PC-3 (cell line): ENCODE measurements at regions not wholly inside any gene's neighbourhood (a gene's known extent, or its start where the extent isn't known, plus 50 kb on each side); places are given as distances from the start of the nearest gene placed in this dataset.

ENCODE experiments used
- ATAC-seq: fragments of 200-7000 bp; cut with Tn5 transposase; 2 replicates; pipeline ENCODE4 v1.9.1; 2020; ENCODE audit warnings: mild to moderate bottlenecking, moderate library complexity
- BruUV-seq: library from RNA; stranded (reverse); fragments of 400-500 nt; replicated peaks from 2 replicates; lab custom pipeline; 2021; lab: Mats Ljungman, UMichigan
- CTCF ChIA-PET: fragments of 300-600 bp; sonication (Branson Sonifier 250); formaldehyde crosslinking; loops from one replicate; lab custom pipeline; 2022; ENCODE audit warnings: antibody characterized with exemption; lab: Charles Lee
- POLR2A ChIA-PET: fragments of 300-600 bp; sonication (Branson Sonifier 250); formaldehyde crosslinking; loops from one replicate; lab custom pipeline; 2022; ENCODE audit warnings: antibody characterized with exemption; ENCODE audit not compliant: unreplicated experiment; lab: Charles Lee
- DNase-seq: peaks from one replicate; pipeline ENCODE4 v3.0.0-alpha.2; 2015
- H2AFZ ChIP-seq: fragments of 300-600 bp; sonication (generic); 2 replicates; pipeline ENCODE4 v1.6.0; 2016; ENCODE audit warnings: antibody characterized with exemption, low read length
- H3F3A ChIP-seq: fragments of 300-600 bp; sonication (generic); one replicate; pipeline ENCODE4 v1.6.0; 2017; ENCODE audit warnings: antibody characterized with exemption, low read length, control low read depth, mild to moderate bottlenecking; ENCODE audit not compliant: unreplicated experiment
- H3K27ac ChIP-seq: fragments of 300-600 bp; sonication (generic); 2 replicates; pipeline ENCODE4 v1.5.1; 2016; ENCODE audit warnings: mild to moderate bottlenecking, low read length
- H3K27me3 ChIP-seq: fragments of 300-600 bp; sonication (generic); 2 replicates; pipeline ENCODE4 v1.6.1; 2016; ENCODE audit warnings: low read length, mixed read lengths
- H3K36me3 ChIP-seq: fragments of 300-600 bp; sonication (generic); 2 replicates; pipeline ENCODE4 v1.6.1; 2016; ENCODE audit warnings: low read depth, mixed run types, low read length, mixed read lengths
- H3K4me1 ChIP-seq: fragments of 300-600 bp; sonication (generic); 2 replicates; pipeline ENCODE4 v1.5.1; 2016; ENCODE audit warnings: low read length; ENCODE audit not compliant: insufficient read depth
- H3K4me2 ChIP-seq: fragments of 300-600 bp; sonication (generic); 2 replicates; pipeline ENCODE4 v1.6.0; 2016; ENCODE audit warnings: low read length
- H3K4me3 ChIP-seq: fragments of 300-600 bp; sonication (generic); 2 replicates; pipeline ENCODE4 v1.5.1; 2016; ENCODE audit warnings: mild to moderate bottlenecking, low read length, mixed read lengths
- H3K79me2 ChIP-seq: fragments of 300-600 bp; sonication (generic); 2 replicates; pipeline ENCODE4 v1.6.1; 2017; ENCODE audit warnings: low read length, mixed read lengths
- H3K9ac ChIP-seq: fragments of 300-600 bp; sonication (generic); 2 replicates; pipeline ENCODE4 v1.6.0; 2016; ENCODE audit warnings: mild to moderate bottlenecking, low read length
- H3K9me2 ChIP-seq: fragments of 300-600 bp; sonication (generic); replicated peaks from 2 replicates; pipeline ENCODE4 v1.6.1; 2016; ENCODE audit warnings: mixed run types, low read length, mixed read lengths
- H3K9me3 ChIP-seq: fragments of 300-600 bp; sonication (generic); 2 replicates; pipeline ENCODE4 v1.6.1; 2016; ENCODE audit warnings: low read length, mixed read lengths
- H4K20me1 ChIP-seq: fragments of 300-600 bp; sonication (generic); 2 replicates; pipeline ENCODE4 v1.6.1; 2016; ENCODE audit warnings: low read length, mixed read lengths
- CTCF ChIP-seq: fragments of 300-600 bp; sonication (generic); conservative IDR thresholded peaks from 2 replicates; pipeline ENCODE4 v1.5.1; 2017; ENCODE audit warnings: antibody characterized with exemption, low read depth, mild to moderate bottlenecking, low read length
- EZH2 ChIP-seq: fragments of 300-600 bp; sonication (generic); IDR thresholded peaks from one replicate; pipeline ENCODE4 v1.6.1; 2017; ENCODE audit warnings: antibody characterized with exemption, mild to moderate bottlenecking, low read length; ENCODE audit not compliant: unreplicated experiment
- EZH2phosphoT487 ChIP-seq: fragments of 300-600 bp; sonication (generic); IDR thresholded peaks from 2 replicates; pipeline ENCODE4 v1.6.1; 2018; ENCODE audit warnings: mild to moderate bottlenecking, antibody characterized with exemption, low read length, borderline replicate concordance
- intact Hi-C: fragments of 100-400 bp; cut with micrococcal nuclease; formaldehyde crosslinking; loops from 2 replicates; pipeline ENCODE4 v1.9.0; 2023

GRCh38 chr2:78455586-78455985, 569.9 kb upstream of the REG3G start:
- Histone ChIP-seq H3K9me3 (0 out of 2 replicates have a peak, but pooled peaks cover 3% of the 10 kb centered on the region), H4K20me1 (no peaks in the 10 kb centered on the region), H3K9ac (no peak overlapping the region), H3K27me3 (no peaks in the 10 kb centered on the region), H3K27ac (no peak overlapping the region), H3F3A (no peaks in the 10 kb centered on the region), H3K4me2 (no peak overlapping the region), H3K4me3 (no peak overlapping the region), H3K36me3 (no peaks in the 10 kb centered on the region), H3K9me2 (no peaks in the 10 kb centered on the region), H3K4me1 (no peaks in the 10 kb centered on the region), H2AFZ (no peak overlapping the region), H3K79me2 (no peaks in the 10 kb centered on the region)
- POLR2A ChIA-PET, result no interaction called here
- TF ChIP-seq CTCF (no peak), EZH2phosphoT487 (no peak), EZH2 (no peak)
- DNase-seq (no peak), ATAC-seq (no peak)
- CTCF ChIA-PET, result no interaction called here
- intact Hi-C loops, result no loop called here
- BruUV-seq, result no TSS peak

- H3K36me3 ChIP-seq, result no peaks in the 10 kb centered on the region
- 0 out of 2 replicates have a peak, but pooled peaks cover 5% of the 10 kb centered on the region for H3K9me3 ChIP-seq
- H3K79me2 ChIP-seq, result no peaks in the 10 kb centered on the region
- no peaks in the 10 kb centered on the region for H3K4me1 ChIP-seq
- H3K4me3 ChIP-seq, result no peak overlapping the region
- DNase-seq, result no peak
- no peak overlapping the region for H2AFZ ChIP-seq
- no TSS peak for BruUV-seq
- POLR2A ChIA-PET, result no interaction called here
- no peaks in the 10 kb centered on the region for H3F3A ChIP-seq
- no peak for TF ChIP-seq EZH2phosphoT487
- no peak for TF ChIP-seq EZH2
- no peak for TF ChIP-seq CTCF
- no peak for ATAC-seq
- H3K9ac ChIP-seq, result no peak overlapping the region
- H4K20me1 ChIP-seq, result no peaks in the 10 kb centered on the region
- intact Hi-C loops, result no loop called here
- no peaks in the 10 kb centered on the region for H3K9me2 ChIP-seq
- no peaks in the 10 kb centered on the region for H3K27me3 ChIP-seq
- no peak overlapping the region for H3K4me2 ChIP-seq
- H3K27ac ChIP-seq, result no peak overlapping the region
- CTCF ChIA-PET, result interaction anchor here (0.6 kb wide), 1 partner anchor 106 kb away, joined by 3 read pairs; no protein-coding TSS in a partner anchor
Observed at GRCh38 chr2:78457269-78457668, 568.2 kb upstream of the REG3G start.

- no peak overlapping the region for H3K4me3 ChIP-seq
- ATAC-seq (no peak), DNase-seq (peak; percentile 13)
- no peak overlapping the region for H3K27ac ChIP-seq
- ChIA-PET POLR2A (no interaction called here), CTCF (no interaction called here)
- no peaks in the 10 kb centered on the region for H3K36me3 ChIP-seq
- H2AFZ ChIP-seq, result no peak overlapping the region
- no TSS peak for BruUV-seq
- no peak overlapping the region for H3K4me2 ChIP-seq
- H3K4me1 ChIP-seq, result no peaks in the 10 kb centered on the region
- no peaks in the 10 kb centered on the region for H3K27me3 ChIP-seq
- H4K20me1 ChIP-seq, result no peaks in the 10 kb centered on the region
- no peak overlapping the region for H3K9ac ChIP-seq
- TF ChIP-seq CTCF (no peak), EZH2phosphoT487 (no peak), EZH2 (no peak)
- intact Hi-C loops, result no loop called here
- H3K9me3 ChIP-seq, result peaks cover 16% of the 10 kb centered on the region; the same call in 1 of the 2 replicates
- no peaks in the 10 kb centered on the region for H3K9me2 ChIP-seq
- H3K79me2 ChIP-seq, result no peaks in the 10 kb centered on the region
- no peaks in the 10 kb centered on the region for H3F3A ChIP-seq
Observed at GRCh38 chr2:78465707-78466106, 559.8 kb upstream of the REG3G start.
